ENCODE measurements at regions not wholly inside any gene's neighbourhood (a gene's known extent, or its start where the extent isn't known, plus 50 kb on each side); places are given as distances from the start of the nearest gene placed in this dataset.
"Not testable (repeated sequence)": the region's sequence is repeated elsewhere in the genome, so short reads cannot be mapped to it uniquely, and the experiment has no call there.

DNA sequence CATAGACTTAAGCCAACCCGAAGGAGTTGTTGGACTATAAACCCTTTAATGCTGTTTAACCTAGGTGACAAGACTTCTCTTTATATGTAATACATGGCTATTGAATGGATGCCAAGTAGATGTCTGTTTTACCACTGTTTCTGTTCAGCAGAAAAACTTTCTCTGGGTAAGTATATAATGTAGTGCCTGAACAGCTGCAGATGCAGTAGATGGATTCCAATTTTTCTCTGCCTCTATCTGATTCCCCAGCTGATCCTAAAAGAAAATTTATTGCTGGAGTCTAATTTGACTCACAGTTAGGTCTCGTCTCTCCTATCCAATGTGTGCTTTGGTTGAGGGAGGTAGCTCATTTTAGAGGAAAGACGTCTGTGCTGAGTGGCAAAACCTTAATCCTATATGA, 256.5 kb upstream of the CBLB start:
- DNase-seq: no peak

- DNase-seq: peak; percentile 42
These were observed 257.4 kb upstream of the CBLB start for GRCh38 chr3:106126067-106126845.

- no peak for DNase-seq
These were observed 258.0 kb upstream of the CBLB start for GRCh38 chr3:106126846-106127235.

DNA sequence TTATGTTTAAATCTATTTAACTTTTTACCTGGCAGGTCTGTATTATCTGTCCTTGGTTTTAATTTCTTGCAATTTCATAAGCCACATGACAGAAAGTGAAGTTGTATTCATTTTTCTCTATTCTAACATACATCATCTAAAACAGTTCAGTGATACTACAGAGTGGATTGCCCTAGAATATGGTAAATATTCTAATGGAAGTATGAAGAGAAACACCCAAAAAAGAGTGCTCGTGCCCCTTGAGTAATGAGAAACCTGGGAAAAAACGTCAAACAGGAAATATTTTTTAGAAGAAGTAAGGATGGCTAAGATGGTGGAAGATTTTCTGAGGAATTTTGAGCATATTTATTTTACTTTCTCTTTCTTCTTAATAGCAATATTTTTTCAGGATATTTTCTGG, 261.1 kb upstream of the CBLB start:
- no peak for DNase-seq

- DNase-seq: peak; percentile 42
These were observed 261.8 kb upstream of the CBLB start for GRCh38 chr3:106130384-106131198.

- no peak for DNase-seq
These were observed 266.8 kb upstream of the CBLB start for GRCh38 chr3:106135451-106136160.

DNA sequence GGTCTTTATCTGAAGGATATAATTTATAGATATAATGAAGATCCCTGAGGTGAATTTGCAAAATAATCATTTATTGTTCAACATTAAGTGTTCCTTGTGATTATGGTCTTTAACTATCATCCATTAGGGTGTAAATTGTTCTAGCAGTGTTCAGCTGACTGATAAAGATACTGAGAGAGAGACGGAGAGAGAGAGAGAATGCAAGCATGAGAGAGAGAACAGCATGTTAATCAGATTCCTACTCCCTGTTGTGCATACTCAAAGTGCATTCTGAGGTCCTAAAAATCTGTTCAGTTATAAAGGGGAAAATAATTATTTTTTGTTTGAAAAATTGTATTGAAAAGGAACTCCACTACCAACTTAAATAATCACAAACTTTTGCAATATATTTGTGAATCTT, 271.0 kb upstream of the CBLB start:
- DNase-seq: no peak

DNA sequence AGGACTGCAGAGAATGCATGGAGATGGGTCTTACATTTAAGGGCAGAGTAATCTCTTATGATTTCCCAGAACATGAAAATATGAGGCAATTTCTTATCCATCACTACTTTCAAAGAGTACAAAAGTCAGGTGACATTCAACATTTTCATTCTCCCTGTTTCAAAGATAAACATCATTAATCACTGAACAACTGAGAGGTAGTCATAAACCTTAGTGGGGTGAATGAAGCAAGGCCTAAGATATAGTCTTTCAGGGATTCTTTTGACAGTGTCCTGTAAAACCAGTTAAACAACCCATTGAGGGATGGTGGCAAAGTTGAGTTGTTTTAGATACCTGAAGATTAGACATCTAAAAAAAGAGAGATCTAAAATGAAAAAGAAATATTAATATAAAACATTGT, 271.6 kb upstream of the CBLB start:
- DNase-seq: no peak

DNA sequence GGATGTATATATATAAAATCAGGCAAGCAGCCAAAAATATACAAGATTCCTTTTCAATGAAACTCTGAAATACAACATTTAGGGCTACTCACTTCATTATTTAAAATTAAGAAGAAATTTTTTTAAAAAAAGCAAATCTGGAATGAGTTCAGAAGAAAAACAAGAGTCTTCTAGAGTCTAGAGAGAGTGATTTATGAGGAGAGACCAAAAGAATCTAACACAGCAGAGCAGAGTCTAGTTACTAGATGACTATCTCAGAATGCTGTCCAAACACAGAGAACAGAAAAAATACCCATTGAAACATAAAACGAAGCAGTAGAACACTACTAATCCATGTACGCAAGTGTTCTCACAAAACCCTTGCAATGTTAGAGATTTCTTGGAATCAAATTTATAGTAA, 275.2 kb upstream of the CBLB start:
- no peak for DNase-seq

- DNase-seq: not testable (repeated sequence)
These were observed 279.7 kb upstream of the CBLB start for GRCh38 chr3:106148440-106149082.

DNA sequence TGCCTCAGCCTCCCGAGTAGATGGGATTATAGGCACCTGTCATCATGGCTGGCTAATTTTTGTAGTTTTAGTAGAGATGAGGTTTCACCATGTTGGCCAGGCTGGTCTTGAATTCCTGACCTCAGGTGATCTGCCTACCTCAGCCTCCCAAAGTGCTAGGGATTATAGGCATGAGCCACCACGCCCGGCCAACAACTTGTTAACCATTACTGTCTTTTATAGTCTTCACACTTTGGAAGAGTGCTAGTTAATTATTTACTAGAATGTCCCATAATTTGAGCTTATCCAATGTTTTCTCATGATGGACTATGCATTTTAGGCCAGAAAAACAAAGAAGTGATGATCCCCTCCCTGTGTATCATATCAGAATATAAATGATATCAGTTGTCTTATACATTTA, 288.6 kb upstream of the CBLB start:
- DNase-seq: no peak

DNA sequence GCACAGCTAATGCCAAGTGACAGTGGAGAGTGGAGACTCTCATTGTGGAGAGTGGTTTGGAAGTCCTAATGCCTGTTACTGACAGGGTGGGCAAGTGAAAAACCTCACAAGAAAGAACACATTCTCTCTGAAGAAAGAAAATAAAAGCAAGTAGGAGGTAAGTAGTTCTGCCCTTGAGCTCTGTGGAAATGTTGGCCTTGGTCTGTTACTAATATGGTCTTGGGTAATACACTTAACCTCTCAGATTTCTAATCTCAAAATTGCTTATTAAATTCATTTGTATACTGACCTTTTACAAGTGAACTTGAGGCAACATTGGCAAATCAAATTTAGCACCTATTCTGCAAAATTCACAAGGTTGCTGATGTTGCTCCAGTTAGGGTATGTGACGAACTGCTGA, 291.6 kb upstream of the CBLB start:
- no peak for DNase-seq

DNA sequence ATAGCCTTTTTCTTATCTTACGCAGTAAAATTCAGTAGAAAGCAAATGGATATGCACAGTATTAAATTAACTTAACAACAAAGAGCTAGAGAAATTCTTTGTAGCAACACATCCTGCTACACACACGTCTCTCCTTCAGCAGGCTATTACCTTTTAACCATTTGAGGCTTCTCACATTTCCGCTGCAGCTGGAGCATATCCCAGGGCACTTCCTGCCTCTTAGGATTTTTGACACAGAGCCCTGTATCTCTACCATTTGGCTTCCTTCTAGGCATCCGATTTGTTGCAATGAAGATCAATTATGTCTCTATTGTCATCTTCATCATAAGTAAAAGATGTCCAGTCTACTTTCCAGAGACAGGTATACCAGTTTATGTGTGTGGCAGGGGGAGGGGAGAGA, 292.4 kb upstream of the CBLB start:
- no peak for DNase-seq

DNA sequence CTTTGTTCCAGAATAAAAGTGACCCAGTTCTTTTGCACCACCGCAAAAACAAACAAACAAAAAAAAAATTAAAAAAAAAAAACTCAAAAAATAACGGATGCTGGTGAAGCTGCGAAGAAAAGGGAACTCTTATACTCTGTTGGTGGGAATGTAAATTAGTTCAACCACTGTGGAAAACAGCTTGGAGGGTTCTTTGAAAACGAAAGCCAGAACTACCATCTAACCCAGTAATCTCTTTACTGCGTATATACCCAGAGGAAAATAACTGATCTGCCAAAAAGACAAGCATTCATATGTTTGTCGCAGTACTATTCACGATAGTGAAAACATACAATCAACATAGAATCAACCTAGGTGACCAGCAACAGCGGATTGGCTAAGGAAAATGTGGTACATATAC, 298.9 kb upstream of the CBLB start:
- DNase-seq: no peak

- peak; percentile 63 for DNase-seq
These were observed 300.3 kb upstream of the CBLB start for GRCh38 chr3:106168962-106169750.

- no peak for DNase-seq
These were observed 301.8 kb upstream of the CBLB start for GRCh38 chr3:106170636-106171035.

DNA sequence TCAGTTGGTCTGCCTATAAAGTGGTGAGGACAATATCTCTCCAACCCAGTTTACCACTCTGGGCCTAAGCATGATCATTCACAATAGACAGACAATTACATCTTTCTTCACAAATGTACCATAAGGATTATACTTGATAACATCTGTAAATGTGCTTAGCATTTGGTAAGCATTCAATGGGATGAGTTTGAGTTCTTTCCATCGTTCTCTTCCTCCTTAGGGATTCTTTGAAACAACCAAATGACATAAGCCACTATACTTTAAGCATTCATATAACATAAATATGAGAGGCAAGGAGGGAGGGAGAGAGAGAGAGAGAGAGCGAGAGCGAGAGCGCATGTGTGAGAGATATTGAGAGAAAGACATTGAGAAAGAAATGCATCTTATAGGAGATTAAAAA, 303.3 kb upstream of the CBLB start:
- no peak for DNase-seq

DNA sequence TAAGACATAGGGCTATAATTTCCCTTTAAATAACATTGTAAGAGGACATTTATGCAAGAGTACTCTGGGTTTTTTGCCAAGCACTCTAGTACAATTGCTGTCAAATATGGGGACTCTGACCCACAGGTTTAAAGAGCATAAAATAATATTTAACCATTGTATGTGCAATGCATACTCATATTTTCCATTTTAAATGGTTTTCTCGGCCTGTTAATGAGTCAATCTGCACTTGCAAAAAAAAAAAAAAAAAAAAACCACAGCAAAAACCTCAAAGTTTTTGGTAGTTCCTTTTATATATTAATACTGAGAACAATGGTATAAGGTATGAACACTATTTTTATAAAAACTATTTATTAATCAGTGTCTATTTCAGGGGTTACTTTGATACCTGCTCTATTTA, 304.0 kb upstream of the CBLB start:
- no peak for DNase-seq

GRCh38 chr3:106175276-106175675, 306.5 kb upstream of the CBLB start:
- no peak for DNase-seq

DNA sequence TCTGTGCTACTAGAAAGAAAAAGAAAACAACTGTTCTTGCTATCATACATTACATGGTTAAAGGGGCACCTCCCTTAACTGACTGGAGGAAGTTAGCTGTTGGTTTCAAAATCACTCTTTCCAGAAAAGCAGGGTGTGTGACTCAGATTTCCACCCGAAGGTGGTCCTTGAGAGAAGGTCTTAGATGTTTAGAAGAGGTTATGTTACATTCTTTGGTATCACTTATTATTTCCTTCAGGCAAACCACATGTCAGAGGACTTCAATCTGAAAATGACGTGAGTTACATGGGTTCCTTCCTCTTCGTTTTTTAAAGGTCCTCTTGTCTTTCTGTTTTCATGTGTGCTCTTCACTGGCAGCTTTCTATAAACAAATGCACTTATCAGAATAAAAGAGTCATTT, 307.9 kb upstream of the CBLB start:
- DNase-seq: no peak

GRCh38 chr3:106182950-106183511, 314.2 kb upstream of the CBLB start:
- no peak for DNase-seq

GRCh38 chr3:106183762-106184391, 315.1 kb upstream of the CBLB start:
- peak; percentile 30 for DNase-seq
